Effector memory CD8-positive, alpha-beta T cell (primary cell): ENCODE measurements at regions not wholly inside any gene's neighbourhood (a gene's known extent, or its start where the extent isn't known, plus 50 kb on each side); places are given as distances from the start of the nearest gene placed in this dataset.

Experiments
- ATAC-seq: fragments of 150-1000 bp; cut with Tn5 transposase; replicated peaks from 2 replicates; pipeline ENCODE4 v1.10.0; 2021; ENCODE audit warnings: mild to moderate bottlenecking, moderate library complexity
- DNase-seq, 3 experiments: peaks; one replicate each; pipeline ENCODE4 v3.0.0; 2021
- H3K27ac Mint-ChIP-seq, 2 donors: one replicate each; pipeline ENCODE4 v1.8.0; 2022; ENCODE audit warnings: mild to moderate bottlenecking in 2 of 2, mixed read lengths in 2 of 2, moderate library complexity in 2 of 2
- H3K27me3 Mint-ChIP-seq, 2 donors: one replicate each; pipeline ENCODE4 v1.8.0; 2022; ENCODE audit warnings: mixed read lengths in 2 of 2
- H3K36me3 Mint-ChIP-seq: one replicate; pipeline ENCODE4 v1.8.0; 2022; ENCODE audit warnings: mild to moderate bottlenecking, moderate library complexity, mixed read lengths; ENCODE audit not compliant: insufficient read depth
- H3K4me1 Mint-ChIP-seq, 2 donors: one replicate each; pipeline ENCODE4 v1.8.0; 2022; ENCODE audit warnings: low read depth in 2 of 2, mixed read lengths in 2 of 2
- H3K4me3 Mint-ChIP-seq, 2 donors: one replicate each; pipeline ENCODE4 v1.8.0; 2022; ENCODE audit warnings: mild to moderate bottlenecking in 2 of 2, mixed read lengths in 2 of 2, moderate library complexity in 2 of 2
- H3K9me3 Mint-ChIP-seq, 2 donors: one replicate each; pipeline ENCODE4 v1.8.0; 2022; ENCODE audit warnings: mixed read lengths in 2 of 2

- no peaks in the 10 kb centered on the region for H3K4me1 Mint-ChIP-seq
- no peak for DNase-seq
- H3K27me3 Mint-ChIP-seq: no peaks in the 10 kb centered on the region
Measured at GRCh38 chr5:6321078-6321477, 57.3 kb downstream of the MED10 start.

GRCh38 chr5:6319116-6319515, 59.2 kb downstream of the MED10 start:
- no peaks in the 10 kb centered on the region for H3K4me1 Mint-ChIP-seq
- H3K27me3 Mint-ChIP-seq: peaks cover 0 to 1% of the 10 kb centered on the region in 2 donors
- peaks cover 0 to 8% of the 10 kb centered on the region in 2 donors for H3K9me3 Mint-ChIP-seq
- no peak for ATAC-seq
- no peak for DNase-seq
- no peaks in the 10 kb centered on the region for H3K36me3 Mint-ChIP-seq
- H3K4me3 Mint-ChIP-seq: no peak overlapping the region
- H3K27ac Mint-ChIP-seq: no peak overlapping the region

More at GRCh38 chr5:6321078-6321477, 57.3 kb downstream of the MED10 start:
- Mint-ChIP-seq H3K9me3 (peaks cover 0 to 8% of the 10 kb centered on the region in 2 donors), H3K4me3 (no peak overlapping the region), H3K36me3 (no peaks in the 10 kb centered on the region), H3K27ac (no peak overlapping the region)
- no peak for ATAC-seq

GRCh38 chr5:6317116-6317798, 61.1 kb downstream of the MED10 start:
- no peak for ATAC-seq
- Mint-ChIP-seq H3K4me1 (no peaks in the 10 kb centered on the region), H3K36me3 (no peaks in the 10 kb centered on the region), H3K27me3 (peaks cover 0 to 6% of the 10 kb centered on the region in 2 donors), H3K27ac (no peak overlapping the region), H3K4me3 (no peak overlapping the region), H3K9me3 (peaks cover 0 to 8% of the 10 kb centered on the region in 2 donors)
- no peak for DNase-seq

GRCh38 chr5:6315580-6315979, 62.8 kb downstream of the MED10 start:
- Mint-ChIP-seq H3K4me1 (no peaks in the 10 kb centered on the region), H3K4me3 (no peak overlapping the region), H3K36me3 (no peaks in the 10 kb centered on the region), H3K27ac (no peak overlapping the region), H3K9me3 (peaks cover 0 to under 1% of the 10 kb centered on the region in 2 donors), H3K27me3 (peaks cover 0 to 6% of the 10 kb centered on the region in 2 donors)
- DNase-seq: no peak
- ATAC-seq: no peak

- no peak for DNase-seq
- no peaks in the 10 kb centered on the region for H3K36me3 Mint-ChIP-seq
- H3K27ac Mint-ChIP-seq: no peak overlapping the region
- H3K4me1 Mint-ChIP-seq: no peaks in the 10 kb centered on the region
- H3K9me3 Mint-ChIP-seq: no peaks in the 10 kb centered on the region
- no peak overlapping the region for H3K4me3 Mint-ChIP-seq
- peaks cover 0 to 6% of the 10 kb centered on the region in 2 donors for H3K27me3 Mint-ChIP-seq
- ATAC-seq: no peak
Measured at GRCh38 chr5:6311568-6312501, 66.5 kb downstream of the MED10 start.

GRCh38 chr5:6309949-6310348, 68.4 kb downstream of the MED10 start:
- H3K27me3 Mint-ChIP-seq: peaks cover 0 to 6% of the 10 kb centered on the region in 2 donors
- ATAC-seq: no peak
- H3K4me1 Mint-ChIP-seq: no peaks in the 10 kb centered on the region
- no peak overlapping the region for H3K4me3 Mint-ChIP-seq
- H3K9me3 Mint-ChIP-seq: no peaks in the 10 kb centered on the region
- DNase-seq: no peak
- no peaks in the 10 kb centered on the region for H3K36me3 Mint-ChIP-seq
- H3K27ac Mint-ChIP-seq: no peak overlapping the region

- H3K27ac Mint-ChIP-seq: no peak overlapping the region
- H3K4me3 Mint-ChIP-seq: no peak overlapping the region
- H3K36me3 Mint-ChIP-seq: no peaks in the 10 kb centered on the region
- H3K27me3 Mint-ChIP-seq: peaks cover 6% of the 10 kb centered on the region in 2 donors
- H3K4me1 Mint-ChIP-seq: no peaks in the 10 kb centered on the region
- DNase-seq: no peak
- no peak for ATAC-seq
- H3K9me3 Mint-ChIP-seq: peaks cover 0 to 2% of the 10 kb centered on the region in 2 donors
Measured at GRCh38 chr5:6308683-6309082, 69.7 kb downstream of the MED10 start.

- H3K4me3 Mint-ChIP-seq: no peak overlapping the region
- ATAC-seq (no peak), DNase-seq (no peak)
- peaks cover 0 to 2% of the 10 kb centered on the region in 2 donors for H3K9me3 Mint-ChIP-seq
- H3K27me3 Mint-ChIP-seq: peaks cover 5 to 18% of the 10 kb centered on the region in 2 donors
- no peak overlapping the region for H3K27ac Mint-ChIP-seq
- no peaks in the 10 kb centered on the region for H3K4me1 Mint-ChIP-seq
- no peaks in the 10 kb centered on the region for H3K36me3 Mint-ChIP-seq
Measured at GRCh38 chr5:6307304-6307703, 71.0 kb downstream of the MED10 start.

GRCh38 chr5:6305853-6306252, 72.5 kb downstream of the MED10 start:
- Mint-ChIP-seq H3K36me3 (peaks cover 4% of the 10 kb centered on the region), H3K4me3 (no peak overlapping the region), H3K4me1 (no peaks in the 10 kb centered on the region), H3K9me3 (peaks cover 0 to 2% of the 10 kb centered on the region in 2 donors), H3K27me3 (peaks cover 5 to 33% of the 10 kb centered on the region in 2 donors), H3K27ac (no peak overlapping the region)
- DNase-seq: no peak
- ATAC-seq: no peak

- Mint-ChIP-seq H3K36me3 (peaks cover 4% of the 10 kb centered on the region), H3K27me3 (peaks cover 5 to 37% of the 10 kb centered on the region in 2 donors), H3K27ac (no peak overlapping the region), H3K9me3 (peaks cover 0 to 2% of the 10 kb centered on the region in 2 donors), H3K4me3 (no peak overlapping the region), H3K4me1 (no peaks in the 10 kb centered on the region)
- no peak for ATAC-seq
- no peak for DNase-seq
Measured at GRCh38 chr5:6302684-6303083, 75.7 kb downstream of the MED10 start.

- H3K27ac Mint-ChIP-seq: no peak overlapping the region
- ATAC-seq (no peak), DNase-seq (no peak)
- H3K4me1 Mint-ChIP-seq: no peaks in the 10 kb centered on the region
- H3K4me3 Mint-ChIP-seq: no peak overlapping the region
- peaks cover 4% of the 10 kb centered on the region for H3K36me3 Mint-ChIP-seq
- H3K27me3 Mint-ChIP-seq: peaks cover 5 to 37% of the 10 kb centered on the region in 2 donors
- H3K9me3 Mint-ChIP-seq: peaks cover 0 to 2% of the 10 kb centered on the region in 2 donors
Measured at GRCh38 chr5:6302075-6302474, 76.3 kb downstream of the MED10 start.

- Mint-ChIP-seq H3K4me3 (no peak overlapping the region), H3K27me3 (peaks cover 7 to 11% of the 10 kb centered on the region in 2 donors), H3K36me3 (peaks cover under 1% of the 10 kb centered on the region), H3K4me1 (no peaks in the 10 kb centered on the region), H3K27ac (no peak overlapping the region), H3K9me3 (no peaks in the 10 kb centered on the region)
- no peak for DNase-seq
- ATAC-seq: no peak
Measured at GRCh38 chr5:6296524-6296923, 81.8 kb downstream of the MED10 start.

GRCh38 chr5:6291961-6292360, 86.4 kb downstream of the MED10 start:
- Mint-ChIP-seq H3K9me3 (no peaks in the 10 kb centered on the region), H3K36me3 (no peaks in the 10 kb centered on the region), H3K27me3 (peaks cover 0 to 7% of the 10 kb centered on the region in 2 donors), H3K4me1 (no peaks in the 10 kb centered on the region), H3K27ac (no peak overlapping the region), H3K4me3 (no peak overlapping the region)
- ATAC-seq (no peak), DNase-seq (no peak)

- DNase-seq (no peak), ATAC-seq (no peak)
- no peak overlapping the region for H3K27ac Mint-ChIP-seq
Measured at GRCh38 chr5:6289239-6289638, 89.1 kb downstream of the MED10 start.

More at GRCh38 chr5:6289239-6289638, 89.1 kb downstream of the MED10 start:
- Mint-ChIP-seq H3K27me3 (peaks cover 0 to 5% of the 10 kb centered on the region in 2 donors), H3K4me3 (no peak overlapping the region), H3K9me3 (no peaks in the 10 kb centered on the region), H3K36me3 (no peaks in the 10 kb centered on the region), H3K4me1 (no peaks in the 10 kb centered on the region)
